ENCODE measurements at regions not wholly inside any gene's neighbourhood (a gene's known extent, or its start where the extent isn't known, plus 50 kb on each side); places are given as distances from the start of the nearest gene placed in this dataset.

DNA sequence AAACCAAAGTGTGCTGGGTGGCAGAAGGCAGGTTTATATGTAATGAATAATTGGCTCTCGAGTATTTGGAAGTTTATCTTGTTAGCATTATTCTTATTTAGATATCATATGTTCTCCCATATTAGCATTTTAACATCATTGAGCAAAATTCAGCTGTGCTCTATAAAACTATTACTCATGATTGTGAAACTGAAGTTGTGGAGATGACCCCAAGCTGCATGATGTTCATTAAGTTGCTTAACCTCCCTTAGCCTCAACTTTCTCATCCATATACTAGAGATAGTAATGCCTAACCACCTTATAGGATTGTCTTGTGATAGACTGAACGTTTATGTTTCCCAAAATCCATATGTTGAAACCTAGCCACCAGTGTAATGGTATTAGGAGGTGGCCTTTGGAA lies 346.3 kb downstream of the SATB2 start:
- TF ChIP-seq SMC3 (IDR thresholded peaks at IDR 0.05; ENCODE audit: low read depth, low read length), result no peak
- no peak for TF ChIP-seq CTCF (IDR thresholded peaks at IDR 0.05)
- no peak for TF ChIP-seq TAF1 (IDR thresholded peaks at IDR 0.05; ENCODE audit: borderline replicate concordance, low read depth, low read length)
- no peak for TF ChIP-seq FOXM1 (IDR thresholded peaks at IDR 0.05; ENCODE audit: low read depth)
- TF ChIP-seq PBX3 (IDR thresholded peaks at IDR 0.05), result no peak
- no peak for TF ChIP-seq SIN3A (IDR thresholded peaks at IDR 0.05; ENCODE audit: borderline replicate concordance, low read depth, low read length)
- no peak for TF ChIP-seq MXI1 (IDR thresholded peaks at IDR 0.05; ENCODE audit: low read depth, low read length)
